Glomerular visceral epithelial cell (primary cell): ENCODE measurements at regions not wholly inside any gene's neighbourhood (a gene's known extent, or its start where the extent isn't known, plus 50 kb on each side); places are given as distances from the start of the nearest gene placed in this dataset.

ENCODE experiments used
- DNase-seq: peaks from one replicate; pipeline ENCODE4 v3.0.0-alpha.2; 2016; ENCODE audit errors: extremely low spot score

GRCh38 chr5:125592856-125593255 lies 830.4 kb upstream of the GRAMD2B start:
- DNase-seq = no peak

GRCh38 chr5:125595095-125595494 lies 828.1 kb upstream of the GRAMD2B start:
- no peak for DNase-seq

- DNase-seq = no peak
Measured at GRCh38 chr5:125595845-125596244, 827.4 kb upstream of the GRAMD2B start.

GRCh38 chr5:125597338-125597737 lies 825.9 kb upstream of the GRAMD2B start:
- peak; percentile 8 for DNase-seq

GRCh38 chr5:125600559-125600958 lies 822.6 kb upstream of the GRAMD2B start:
- no peak for DNase-seq

GRCh38 chr5:125602184-125602583 lies 821.0 kb upstream of the GRAMD2B start:
- no peak for DNase-seq

GRCh38 chr5:125603321-125603720 lies 819.9 kb upstream of the GRAMD2B start:
- no peak for DNase-seq

- no peak for DNase-seq
Measured at GRCh38 chr5:125604104-125604503, 819.1 kb upstream of the GRAMD2B start.

- DNase-seq = no peak
Measured at GRCh38 chr5:125607018-125607417, 816.2 kb upstream of the GRAMD2B start.

GRCh38 chr5:125609011-125609410 lies 814.2 kb upstream of the GRAMD2B start:
- DNase-seq = no peak

GRCh38 chr5:125610892-125611291 lies 812.3 kb upstream of the GRAMD2B start:
- no peak for DNase-seq

- no peak for DNase-seq
Measured at GRCh38 chr5:125611541-125611940, 811.7 kb upstream of the GRAMD2B start.

GRCh38 chr5:125612181-125612721 lies 811.0 kb upstream of the GRAMD2B start:
- no peak for DNase-seq

GRCh38 chr5:125612776-125613175 lies 810.4 kb upstream of the GRAMD2B start:
- no peak for DNase-seq

GRCh38 chr5:125630237-125630636 lies 793.0 kb upstream of the GRAMD2B start:
- no peak for DNase-seq

- no peak for DNase-seq
Measured at GRCh38 chr5:125633523-125633922, 789.7 kb upstream of the GRAMD2B start.

- no peak for DNase-seq
Measured at GRCh38 chr5:125634216-125634835, 788.9 kb upstream of the GRAMD2B start.

- no peak for DNase-seq
Measured at GRCh38 chr5:125639858-125640257, 783.4 kb upstream of the GRAMD2B start.

- DNase-seq = no peak
Measured at GRCh38 chr5:125652761-125653160, 770.4 kb upstream of the GRAMD2B start.

- DNase-seq = no peak
Measured at GRCh38 chr5:125654392-125654791, 768.8 kb upstream of the GRAMD2B start.

- DNase-seq = no peak
Measured at GRCh38 chr5:125655156-125655555, 768.1 kb upstream of the GRAMD2B start.

- DNase-seq = no peak
Measured at GRCh38 chr5:125657936-125658335, 765.3 kb upstream of the GRAMD2B start.

- DNase-seq = peak; percentile 6
Measured at GRCh38 chr5:125659316-125660023, 763.7 kb upstream of the GRAMD2B start.
